DMS153 treated with DMSO at 0.1 percent for 48 hours (cell line): ENCODE measurements at regions not wholly inside any gene's neighbourhood (a gene's known extent, or its start where the extent isn't known, plus 50 kb on each side); places are given as distances from the start of the nearest gene placed in this dataset.

Source experiments
- DNase-seq: peaks from one replicate; lab custom pipeline; 2025; ENCODE audit not compliant: unreplicated experiment; lab: John Stamatoyannopoulos, UW

GRCh38 chr6:164013480-164014208 lies 599.1 kb downstream of the QKI start:
- DNase-seq, result no peak

DNA sequence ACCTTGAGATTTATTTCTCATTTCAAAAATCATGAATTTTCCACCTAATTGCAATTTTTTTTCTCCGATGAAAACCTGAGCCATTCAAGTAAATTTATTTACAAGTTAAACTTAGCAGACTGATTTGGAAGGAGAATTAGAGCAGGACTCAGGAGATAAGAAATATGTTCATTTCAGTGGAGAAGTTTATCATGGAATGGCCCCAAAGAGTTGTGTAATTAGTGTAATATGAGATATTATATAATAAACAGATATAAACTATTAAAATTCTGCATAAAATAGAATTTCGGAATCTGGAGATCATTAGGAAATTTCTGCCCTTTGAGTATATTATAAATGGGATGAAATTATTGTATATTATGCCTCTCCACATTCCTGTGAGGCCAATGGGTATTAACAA lies 596.8 kb downstream of the QKI start:
- DNase-seq, result no peak

- DNase-seq, result no peak
These were observed 596.1 kb downstream of the QKI start for GRCh38 chr6:164010441-164011103.

DNA sequence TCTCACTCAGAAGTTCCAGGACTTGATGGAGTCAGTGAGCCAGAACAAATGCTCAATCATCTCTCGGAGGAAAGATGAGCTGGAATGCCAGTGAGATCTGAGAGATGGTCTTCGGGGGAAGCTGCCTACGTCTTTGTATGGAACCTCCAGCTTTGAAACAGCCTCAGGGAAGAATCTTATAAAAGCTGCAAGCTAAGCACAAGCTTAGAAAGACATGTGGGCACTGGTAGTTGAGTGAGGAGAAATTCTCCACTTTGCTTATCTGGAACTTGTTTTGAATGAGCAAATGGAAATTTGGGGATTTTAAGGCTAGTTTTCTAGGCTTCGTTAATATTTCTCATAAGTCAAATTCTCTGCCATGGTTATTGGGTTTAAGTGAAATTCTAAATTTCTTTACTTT lies 594.4 kb downstream of the QKI start:
- DNase-seq, result no peak

GRCh38 chr6:164007881-164008280 lies 593.4 kb downstream of the QKI start:
- DNase-seq, result no peak

- no peak for DNase-seq
These were observed 591.9 kb downstream of the QKI start for GRCh38 chr6:164006459-164006858.

GRCh38 chr6:164005004-164005711 lies 590.6 kb downstream of the QKI start:
- DNase-seq, result no peak

GRCh38 chr6:164000276-164000675 lies 585.8 kb downstream of the QKI start:
- DNase-seq, result no peak

DNA sequence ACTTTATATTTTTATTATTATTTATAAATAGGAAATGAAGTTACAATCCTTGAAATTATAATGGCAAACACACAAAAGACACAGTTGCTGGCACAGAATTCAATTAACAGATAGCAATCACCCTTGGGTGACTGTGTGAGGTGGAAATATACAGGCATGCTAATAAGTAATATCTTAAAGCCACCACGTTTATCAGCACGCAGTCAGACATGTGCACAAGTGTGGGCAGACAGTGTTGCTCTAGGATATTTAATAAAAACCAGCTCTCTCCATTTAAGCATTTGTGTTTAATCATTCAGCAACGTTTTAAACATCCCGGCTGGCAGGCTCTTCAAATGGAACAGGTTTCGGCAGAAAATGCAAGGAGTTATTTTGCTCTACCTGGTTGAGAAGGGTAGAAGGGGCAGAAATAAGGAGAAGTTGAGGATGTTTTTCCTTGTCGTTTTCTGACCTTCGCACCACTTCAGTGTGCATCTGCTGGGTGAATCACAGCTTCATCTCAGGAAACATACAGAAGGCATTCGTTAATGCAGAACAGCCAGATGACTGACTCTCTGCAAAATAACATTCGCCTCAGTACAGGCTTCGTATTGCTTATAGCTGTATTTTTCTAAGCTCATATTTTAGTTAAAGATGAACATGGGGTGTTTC lies 585.1 kb downstream of the QKI start:
- DNase-seq, result no peak

- DNase-seq, result no peak
These were observed 584.0 kb downstream of the QKI start for GRCh38 chr6:163998496-163998895.

- no peak for DNase-seq
These were observed 582.0 kb downstream of the QKI start for GRCh38 chr6:163996491-163996890.

GRCh38 chr6:163994566-163994965 lies 580.0 kb downstream of the QKI start:
- DNase-seq, result no peak

DNA sequence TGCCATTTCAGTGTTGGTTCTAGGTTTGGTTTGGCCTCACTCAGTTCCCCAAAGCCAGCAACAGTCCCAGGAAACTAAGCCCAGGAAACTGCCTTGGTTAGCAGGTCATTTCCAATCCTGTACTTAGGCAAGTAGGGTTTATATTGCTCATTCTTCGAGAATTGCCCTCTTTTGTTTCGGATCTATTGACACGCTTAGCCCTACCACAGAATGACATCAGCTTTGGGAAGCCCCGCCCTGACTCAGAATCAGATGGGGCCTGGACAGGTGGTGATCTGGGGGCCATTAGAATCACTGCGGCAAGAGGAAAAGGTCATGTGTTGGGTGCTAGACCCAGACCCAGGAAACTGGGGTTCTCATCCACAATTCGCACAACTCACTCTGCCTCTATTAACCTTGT lies 578.2 kb downstream of the QKI start:
- no peak for DNase-seq

DNA sequence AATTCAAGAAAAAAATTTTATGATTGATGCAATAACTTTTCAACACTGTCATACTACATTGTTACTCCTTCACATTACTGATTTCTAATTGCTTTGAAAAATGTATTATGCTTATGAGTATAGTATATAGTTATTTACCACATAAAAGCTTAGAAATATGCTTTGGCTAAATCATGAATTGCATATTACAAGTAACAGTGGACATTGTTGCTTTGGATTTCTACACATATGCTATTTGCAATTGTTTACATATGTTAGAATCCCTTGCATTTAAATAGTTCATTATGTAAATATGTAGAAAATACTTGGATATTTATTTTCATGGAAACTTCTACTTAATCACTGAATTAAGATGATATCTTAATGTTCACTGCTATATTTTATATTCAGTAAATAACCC lies 577.5 kb downstream of the QKI start:
- DNase-seq, result no peak

DNA sequence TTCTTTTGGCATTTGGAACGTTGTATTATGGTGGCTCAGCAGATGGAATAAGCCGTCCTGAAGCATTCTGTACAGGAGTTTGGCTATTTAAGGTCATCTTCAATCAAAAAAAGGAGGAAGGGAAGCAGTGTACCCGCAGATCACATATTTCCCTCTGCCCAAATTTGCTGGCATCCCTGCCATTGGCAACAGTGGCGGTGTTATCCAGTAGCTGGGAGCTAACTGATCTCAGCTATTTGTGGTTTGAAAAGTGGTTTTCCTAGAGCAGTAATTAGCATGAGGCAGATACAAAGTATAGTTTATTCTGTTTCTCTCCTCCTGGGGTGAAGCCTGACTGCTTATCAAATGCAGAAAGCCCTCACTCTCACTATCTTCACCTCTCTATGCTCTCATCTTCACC lies 576.8 kb downstream of the QKI start:
- no peak for DNase-seq

GRCh38 chr6:163986313-163986712 lies 571.8 kb downstream of the QKI start:
- DNase-seq, result no peak

GRCh38 chr6:163985710-163986109 lies 571.2 kb downstream of the QKI start:
- DNase-seq, result no peak

DNA sequence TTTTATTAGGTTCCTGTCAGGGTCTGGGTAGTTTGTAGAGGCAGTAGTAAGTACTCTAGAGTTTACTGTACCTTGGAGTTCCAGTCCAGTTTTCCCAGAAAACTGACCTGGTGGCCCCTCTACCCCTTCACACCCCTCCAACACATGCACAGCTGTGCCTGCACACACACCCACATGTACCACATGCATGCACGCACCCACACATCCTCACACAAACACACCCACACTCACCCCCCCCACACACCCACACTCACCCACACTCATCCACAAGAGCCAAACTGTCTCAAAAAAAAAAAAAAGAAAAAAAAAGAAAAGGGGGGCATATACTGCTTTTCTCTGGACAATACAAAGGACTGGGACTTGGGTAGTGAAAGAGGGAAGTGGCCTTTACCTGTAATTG lies 570.5 kb downstream of the QKI start:
- no peak for DNase-seq

DNA sequence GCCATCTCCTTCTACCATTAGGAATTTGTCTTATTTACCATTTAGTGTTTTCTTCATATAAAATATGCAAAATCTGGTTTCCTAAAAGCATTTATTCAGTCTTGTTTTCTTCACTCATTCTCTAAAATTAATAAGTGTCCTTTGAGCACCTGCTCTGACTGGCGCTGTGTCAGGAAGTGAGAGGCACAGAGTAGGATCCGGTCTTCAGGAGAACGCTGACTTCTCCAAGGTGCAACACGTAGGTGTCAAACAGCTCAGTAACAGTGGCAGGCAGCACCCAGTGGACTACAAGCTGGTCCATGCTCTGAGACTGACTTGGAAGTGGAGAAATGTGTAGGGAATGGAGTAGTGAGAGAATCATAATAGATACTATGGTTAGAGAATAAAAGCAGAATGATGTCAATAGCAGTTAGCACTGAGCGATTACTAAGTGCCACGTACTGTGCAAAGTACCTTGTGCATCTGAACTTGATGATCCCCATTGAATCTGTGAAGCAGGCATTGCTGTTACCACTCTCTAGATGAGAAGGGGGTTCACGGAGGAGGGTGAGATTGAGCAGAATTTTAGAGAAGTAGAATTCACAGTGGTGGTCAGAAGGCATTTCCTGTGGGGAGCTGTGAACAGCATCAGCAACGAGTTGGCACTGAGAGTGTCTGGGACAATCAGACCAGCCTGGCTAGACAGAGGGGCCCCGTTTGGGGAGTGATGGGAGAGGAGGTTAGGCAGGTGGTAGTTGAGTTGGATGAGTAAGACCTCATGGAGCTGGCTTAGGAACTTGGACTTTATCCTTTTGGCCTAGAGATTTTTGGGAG lies 569.8 kb downstream of the QKI start:
- DNase-seq, result no peak

- DNase-seq, result no peak
These were observed 569.2 kb downstream of the QKI start for GRCh38 chr6:163983679-163984078.

GRCh38 chr6:163974322-163974721 lies 559.8 kb downstream of the QKI start:
- no peak for DNase-seq
